ENCODE measurements at regions not wholly inside any gene's neighbourhood (a gene's known extent, or its start where the extent isn't known, plus 50 kb on each side); places are given as distances from the start of the nearest gene placed in this dataset.

- no peak for TF ChIP-seq CTCF (IDR thresholded peaks at IDR 0.05; ENCODE audit: borderline replicate concordance, extremely low read depth, insufficient read depth)
- intact Hi-C loops (cut with DNase I): no loop called here
- no peak overlapping the region for H3K4me3 ChIP-seq (ENCODE audit: low read length in 3 of 3)
- no peaks in the 10 kb centered on the region for H3K9me3 ChIP-seq (ENCODE audit: control insufficient read depth in 2 of 3, insufficient read depth in 1 of 3, low read length in 3 of 3)
- DNase-seq: no peak
- H3K36me3 ChIP-seq (ENCODE audit: control insufficient read depth in 2 of 3, insufficient read depth in 3 of 3, low read length in 3 of 3): no peaks in the 10 kb centered on the region
- H3K27ac ChIP-seq (ENCODE audit: low read depth in 2 of 2, low read length in 2 of 2): no peak overlapping the region
- H3K27me3 ChIP-seq (ENCODE audit: control insufficient read depth, insufficient read depth, low read length): no peaks in the 10 kb centered on the region
- FAIRE-seq: no peak
- no peak overlapping the region for H3K9ac ChIP-seq (ENCODE audit: low read length in 3 of 3)
- no peaks in the 10 kb centered on the region for H3K4me1 ChIP-seq (ENCODE audit: control insufficient read depth in 2 of 3, insufficient read depth in 2 of 3, low read depth in 1 of 3, low read length in 3 of 3)
Measured at GRCh38 chr10:2631557-2632205, 435.7 kb upstream of the PFKP start.

GRCh38 chr10:2628705-2629104 lies 438.6 kb upstream of the PFKP start:
- no peaks in the 10 kb centered on the region for H3K4me1 ChIP-seq (ENCODE audit: control insufficient read depth in 2 of 3, insufficient read depth in 2 of 3, low read depth in 1 of 3, low read length in 3 of 3)
- H3K9me3 ChIP-seq (ENCODE audit: control insufficient read depth in 2 of 3, insufficient read depth in 1 of 3, low read length in 3 of 3): no peaks in the 10 kb centered on the region
- no peak for TF ChIP-seq CTCF (IDR thresholded peaks at IDR 0.05; ENCODE audit: borderline replicate concordance, extremely low read depth, insufficient read depth)
- no peak overlapping the region for H3K9ac ChIP-seq (ENCODE audit: low read length in 3 of 3)
- intact Hi-C loops (cut with DNase I): no loop called here
- H3K27ac ChIP-seq (ENCODE audit: low read depth in 2 of 2, low read length in 2 of 2): no peak overlapping the region
- DNase-seq: no peak
- no peak for FAIRE-seq
- H3K36me3 ChIP-seq (ENCODE audit: control insufficient read depth in 2 of 3, insufficient read depth in 3 of 3, low read length in 3 of 3): no peaks in the 10 kb centered on the region
- no peak overlapping the region for H3K4me3 ChIP-seq (ENCODE audit: low read length in 3 of 3)
- H3K27me3 ChIP-seq (ENCODE audit: control insufficient read depth, insufficient read depth, low read length): no peaks in the 10 kb centered on the region

- no peaks in the 10 kb centered on the region for H3K4me1 ChIP-seq (ENCODE audit: control insufficient read depth in 2 of 3, insufficient read depth in 2 of 3, low read depth in 1 of 3, low read length in 3 of 3)
- H3K27ac ChIP-seq (ENCODE audit: low read depth in 2 of 2, low read length in 2 of 2): no peak overlapping the region
- H3K4me3 ChIP-seq (ENCODE audit: low read length in 3 of 3): no peak overlapping the region
- H3K36me3 ChIP-seq (ENCODE audit: control insufficient read depth in 2 of 3, insufficient read depth in 3 of 3, low read length in 3 of 3): no peaks in the 10 kb centered on the region
- intact Hi-C loops (cut with DNase I): no loop called here
- H3K9ac ChIP-seq (ENCODE audit: low read length in 3 of 3): no peak overlapping the region
- no peaks in the 10 kb centered on the region for H3K9me3 ChIP-seq (ENCODE audit: control insufficient read depth in 2 of 3, insufficient read depth in 1 of 3, low read length in 3 of 3)
- FAIRE-seq (no peak), DNase-seq (no peak)
- no peak for TF ChIP-seq CTCF (IDR thresholded peaks at IDR 0.05; ENCODE audit: borderline replicate concordance, extremely low read depth, insufficient read depth)
- H3K27me3 ChIP-seq (ENCODE audit: control insufficient read depth, insufficient read depth, low read length): no peaks in the 10 kb centered on the region
Measured at GRCh38 chr10:2627969-2628368, 439.4 kb upstream of the PFKP start.

GRCh38 chr10:2625094-2625493 lies 442.3 kb upstream of the PFKP start:
- no peaks in the 10 kb centered on the region for H3K27me3 ChIP-seq (ENCODE audit: control insufficient read depth, insufficient read depth, low read length)
- no peaks in the 10 kb centered on the region for H3K4me1 ChIP-seq (ENCODE audit: control insufficient read depth in 2 of 3, insufficient read depth in 2 of 3, low read depth in 1 of 3, low read length in 3 of 3)
- no peak overlapping the region for H3K4me3 ChIP-seq (ENCODE audit: low read length in 3 of 3)
- H3K27ac ChIP-seq (ENCODE audit: low read depth in 2 of 2, low read length in 2 of 2): no peak overlapping the region
- DNase-seq (no peak), FAIRE-seq (no peak)
- no peak overlapping the region for H3K9ac ChIP-seq (ENCODE audit: low read length in 3 of 3)
- H3K36me3 ChIP-seq (ENCODE audit: control insufficient read depth in 2 of 3, insufficient read depth in 3 of 3, low read length in 3 of 3): no peaks in the 10 kb centered on the region
- H3K9me3 ChIP-seq (ENCODE audit: control insufficient read depth in 2 of 3, insufficient read depth in 1 of 3, low read length in 3 of 3): no peaks in the 10 kb centered on the region
- no peak for TF ChIP-seq CTCF (IDR thresholded peaks at IDR 0.05; ENCODE audit: borderline replicate concordance, extremely low read depth, insufficient read depth)
- intact Hi-C loops (cut with DNase I): no loop called here

Data from kidney (tissue), 13 donors.